ENCODE measurements at regions not wholly inside any gene's neighbourhood (a gene's known extent, or its start where the extent isn't known, plus 50 kb on each side); places are given as distances from the start of the nearest gene placed in this dataset.
"Not testable (repeated sequence)": the region's sequence is repeated elsewhere in the genome, so short reads cannot be mapped to it uniquely, and the experiment has no call there.

DNA sequence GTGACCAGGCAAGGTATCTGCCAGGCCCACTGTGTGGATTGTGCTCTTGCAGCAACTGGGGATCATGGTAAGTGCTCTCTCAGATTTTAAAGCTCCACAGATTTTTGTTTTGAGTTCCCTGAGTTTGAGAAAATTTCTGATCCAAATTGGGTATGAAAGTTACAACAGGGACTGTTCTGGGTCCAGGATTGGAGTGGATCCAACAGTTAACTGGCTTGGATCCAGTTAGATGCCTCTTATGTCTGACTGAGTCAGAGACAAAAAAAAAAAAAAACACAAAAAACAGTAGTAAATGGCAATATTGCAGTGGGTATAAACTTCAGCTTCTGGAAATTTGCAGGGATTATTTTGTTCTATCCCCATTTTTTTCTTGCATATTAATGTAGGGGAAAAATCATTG, 598.8 kb downstream of the C12orf50 start:
- in situ Hi-C loops (cut with HindIII; ENCODE audit: low sequenced_read_pairs), result no loop called here

- in situ Hi-C loops (cut with HindIII; ENCODE audit: low sequenced_read_pairs), result no loop called here
Measured at GRCh38 chr12:87428701-87429277, 600.4 kb downstream of the C12orf50 start.

- in situ Hi-C loops (cut with HindIII; ENCODE audit: low sequenced_read_pairs), result no loop called here
Measured at GRCh38 chr12:87427770-87428169, 601.4 kb downstream of the C12orf50 start.

DNA sequence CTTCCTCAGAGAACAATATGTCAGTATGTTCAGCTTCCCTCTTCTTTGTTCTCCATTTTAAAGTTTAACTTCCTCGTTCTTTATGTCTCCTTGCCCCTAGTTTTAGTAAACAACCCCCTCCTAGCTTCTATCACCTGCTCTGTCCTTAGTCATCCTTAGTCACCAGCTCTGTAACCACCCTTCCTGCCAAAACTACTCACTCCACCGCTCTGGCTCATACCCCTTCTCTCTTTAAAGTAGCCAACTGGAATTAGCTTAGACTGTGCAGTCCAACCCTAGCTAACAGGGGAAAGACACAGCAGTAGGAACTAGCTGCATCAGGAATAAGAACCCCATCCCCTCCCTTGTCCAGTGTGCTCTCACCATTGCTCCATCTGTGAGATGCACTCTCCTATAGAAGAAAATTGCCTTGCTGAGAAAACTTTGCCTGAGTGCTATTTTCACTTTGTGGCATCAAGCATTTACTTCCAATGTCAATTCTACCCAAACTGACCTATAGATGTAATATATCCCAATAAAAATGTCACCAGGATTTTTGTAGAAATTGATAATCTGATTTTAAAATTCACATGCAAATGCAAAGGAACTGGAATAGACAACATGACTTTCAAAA, 603.2 kb downstream of the C12orf50 start:
- in situ Hi-C loops (cut with HindIII; ENCODE audit: low sequenced_read_pairs), result no loop called here

DNA sequence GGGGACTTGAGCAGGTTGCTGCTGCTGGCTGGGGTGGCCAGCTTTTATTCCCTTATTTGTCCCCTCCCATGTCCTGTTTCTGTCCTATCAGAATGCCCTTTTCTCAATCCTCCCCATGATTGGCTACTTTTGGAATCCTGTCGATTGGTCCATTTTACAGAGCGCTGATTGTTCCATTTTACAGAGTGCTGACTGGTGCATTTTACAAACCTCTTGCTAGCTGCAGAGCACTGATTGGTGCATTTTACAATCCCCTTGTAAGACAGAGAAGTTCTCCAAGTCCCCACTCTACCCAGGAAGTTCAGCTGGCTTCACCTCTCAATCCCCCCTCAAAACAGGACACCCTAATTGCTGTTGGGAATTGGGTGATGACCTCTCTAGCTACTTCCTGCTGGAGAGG, 608.0 kb downstream of the C12orf50 start:
- in situ Hi-C loops (cut with HindIII; ENCODE audit: low sequenced_read_pairs), result not testable (repeated sequence)

DNA sequence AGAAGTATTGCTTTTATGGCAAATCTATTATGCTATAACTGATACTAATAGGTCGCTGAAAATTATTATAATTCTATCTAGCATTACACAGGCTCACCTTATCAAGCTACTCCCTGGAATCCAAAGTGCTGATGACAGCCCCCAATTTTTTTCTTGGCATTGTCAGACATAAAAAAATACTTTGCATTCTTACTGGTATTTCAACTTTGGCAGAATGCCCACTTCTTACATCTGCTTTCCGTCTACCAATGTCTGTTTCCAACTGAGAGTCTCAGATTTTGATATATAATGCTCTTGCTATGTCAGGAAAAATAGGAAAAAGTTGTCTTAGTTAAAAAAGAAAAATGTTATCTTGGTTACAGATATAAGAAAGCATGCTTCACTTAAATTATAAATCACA, 615.4 kb downstream of the C12orf50 start:
- in situ Hi-C loops (cut with HindIII; ENCODE audit: low sequenced_read_pairs), result no loop called here

DNA sequence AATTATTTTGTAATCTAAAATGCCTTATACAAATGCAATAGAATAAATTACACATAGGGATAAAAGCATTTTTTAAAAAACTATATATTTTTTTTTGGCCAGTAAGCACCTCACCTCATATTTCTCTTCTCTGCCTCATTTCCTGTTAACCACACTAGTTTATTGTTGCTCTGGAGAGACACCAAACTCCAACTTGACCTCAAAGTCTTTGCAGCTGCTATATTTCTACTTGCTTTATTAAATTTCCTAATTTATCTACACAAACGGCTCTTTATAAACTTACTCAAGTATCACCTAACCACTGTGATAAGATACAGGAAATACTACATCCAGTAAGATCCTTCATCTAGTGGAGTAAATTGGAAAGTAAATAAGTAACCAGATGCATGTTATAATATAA, 622.3 kb downstream of the C12orf50 start:
- in situ Hi-C loops (cut with HindIII; ENCODE audit: low sequenced_read_pairs), result no loop called here

DNA sequence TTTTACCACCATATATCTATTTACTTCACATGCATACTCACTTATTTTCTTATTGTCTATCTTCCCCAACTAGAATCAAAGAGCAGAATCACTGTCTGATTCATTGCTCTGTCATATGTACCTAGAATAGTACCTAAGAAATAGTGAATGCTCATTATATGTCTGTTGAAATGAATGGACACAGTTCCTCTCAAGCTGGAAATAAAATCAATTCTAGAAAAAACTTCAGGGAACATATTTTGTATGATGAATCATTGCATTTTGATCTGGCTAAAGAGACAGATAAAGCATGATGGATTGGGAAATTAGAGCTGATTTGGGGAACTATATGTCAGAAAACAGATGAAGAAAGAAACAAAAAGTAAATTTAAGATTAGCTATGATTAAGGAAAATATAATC, 623.3 kb downstream of the C12orf50 start:
- in situ Hi-C loops (cut with HindIII; ENCODE audit: low sequenced_read_pairs), result no loop called here

- in situ Hi-C loops (cut with HindIII; ENCODE audit: low sequenced_read_pairs), result not testable (repeated sequence)
Measured at GRCh38 chr12:87394168-87394567, 635.0 kb downstream of the C12orf50 start.

GRCh38 chr12:87388376-87388775, 640.8 kb downstream of the C12orf50 start:
- in situ Hi-C loops (cut with HindIII; ENCODE audit: low sequenced_read_pairs), result no loop called here

GRCh38 chr12:87385322-87385721, 643.9 kb downstream of the C12orf50 start:
- in situ Hi-C loops (cut with HindIII; ENCODE audit: low sequenced_read_pairs), result no loop called here

DNA sequence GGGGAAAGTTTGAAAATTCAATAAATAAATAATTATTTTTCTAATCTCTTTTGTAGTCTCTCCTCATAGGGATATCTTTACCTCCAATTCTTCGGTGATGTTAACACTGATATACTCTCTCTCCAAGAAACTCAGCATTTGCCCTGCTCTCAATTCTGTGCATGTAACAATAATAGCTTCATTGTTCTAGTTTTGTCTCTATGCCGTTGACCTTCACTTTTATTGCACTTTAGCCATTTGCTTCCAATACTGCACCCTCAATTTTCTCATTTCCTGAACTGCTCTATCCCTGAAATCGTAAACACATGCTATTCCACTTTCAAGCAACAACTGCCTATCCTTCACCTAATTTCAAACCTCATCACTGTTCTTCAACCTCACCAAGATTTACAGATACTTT, 645.0 kb downstream of the C12orf50 start:
- in situ Hi-C loops (cut with HindIII; ENCODE audit: low sequenced_read_pairs), result no loop called here

GRCh38 chr12:87383680-87384079, 645.5 kb downstream of the C12orf50 start:
- in situ Hi-C loops (cut with HindIII; ENCODE audit: low sequenced_read_pairs), result no loop called here

GRCh38 chr12:87382959-87383566, 646.1 kb downstream of the C12orf50 start:
- in situ Hi-C loops (cut with HindIII; ENCODE audit: low sequenced_read_pairs), result no loop called here

DNA sequence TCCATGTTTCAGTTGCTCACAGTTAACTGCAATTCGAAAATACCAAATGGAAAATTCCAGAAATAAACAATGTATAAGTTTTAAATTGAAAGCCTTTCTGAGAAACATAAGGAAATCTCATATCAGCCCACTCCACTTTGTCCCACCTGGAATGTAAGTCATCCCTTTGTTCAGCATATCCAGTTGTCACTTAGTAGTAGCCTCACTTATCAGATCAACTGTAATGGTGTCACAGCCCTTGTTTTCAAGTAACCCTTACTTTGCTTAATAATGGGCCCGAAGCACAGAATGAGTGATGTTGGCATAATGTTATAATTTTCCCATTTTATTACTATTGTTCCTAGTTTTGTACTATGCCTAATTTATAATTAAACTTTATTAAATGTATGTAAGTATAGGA, 646.8 kb downstream of the C12orf50 start:
- in situ Hi-C loops (cut with HindIII; ENCODE audit: low sequenced_read_pairs), result no loop called here

- in situ Hi-C loops (cut with HindIII; ENCODE audit: low sequenced_read_pairs), result no loop called here
Measured at GRCh38 chr12:87381742-87382141, 647.5 kb downstream of the C12orf50 start.

- in situ Hi-C loops (cut with HindIII; ENCODE audit: low sequenced_read_pairs), result no loop called here
Measured at GRCh38 chr12:87378526-87378925, 650.7 kb downstream of the C12orf50 start.

- in situ Hi-C loops (cut with HindIII; ENCODE audit: low sequenced_read_pairs), result no loop called here
Measured at GRCh38 chr12:87376722-87377121, 652.5 kb downstream of the C12orf50 start.

GRCh38 chr12:87369161-87369560, 660.0 kb downstream of the C12orf50 start:
- in situ Hi-C loops (cut with HindIII; ENCODE audit: low sequenced_read_pairs), result no loop called here

- in situ Hi-C loops (cut with HindIII; ENCODE audit: low sequenced_read_pairs), result no loop called here
Measured at GRCh38 chr12:87368259-87368658, 660.9 kb downstream of the C12orf50 start.

- in situ Hi-C loops (cut with HindIII; ENCODE audit: low sequenced_read_pairs), result no loop called here
Measured at GRCh38 chr12:87365423-87365822, 663.8 kb downstream of the C12orf50 start.

- in situ Hi-C loops (cut with HindIII; ENCODE audit: low sequenced_read_pairs), result no loop called here
Measured at GRCh38 chr12:87363497-87364084, 665.6 kb downstream of the C12orf50 start.
